Peyer's patch (tissue), 4 donors: ENCODE measurements at regions not wholly inside any gene's neighbourhood (a gene's known extent, or its start where the extent isn't known, plus 50 kb on each side); places are given as distances from the start of the nearest gene placed in this dataset.

Experiments
- DNase-seq, 3 donors: peaks; one replicate each; pipeline ENCODE4 v3.0.0-alpha.2; 2017 to 2019
- H3K27ac ChIP-seq, 4 donors: fragments of 200-600 bp; sonication (generic); one replicate each; pipeline ENCODE4 v1.5.1; 2016 to 2019
- H3K27me3 ChIP-seq, 2 donors: fragments of 200-600 bp; sonication (generic); one replicate each; pipeline ENCODE4 v1.5.1; 2019
- H3K36me3 ChIP-seq, 3 donors: fragments of 200-600 bp; sonication (generic); one replicate each; pipeline ENCODE4 v1.5.1; 2016 to 2019
- H3K4me1 ChIP-seq, 4 donors: fragments of 200-600 bp; sonication (generic); one replicate each; pipeline ENCODE4 v1.5.1; 2016 to 2019
- H3K4me3 ChIP-seq, 4 donors: fragments of 200-600 bp; sonication (generic); 1 replicate in 3 of 4; 2 replicates in 1 of 4; pipeline ENCODE4 v1.5.1; 2016 to 2019; ENCODE audit warnings: mild to moderate bottlenecking in 1 of 4
- H3K9me3 ChIP-seq, 4 donors: fragments of 200-600 bp; sonication (generic); one replicate each; pipeline ENCODE4 v1.5.1; 2016 to 2019; ENCODE audit warnings: mild to moderate bottlenecking in 1 of 4
- CTCF ChIP-seq, 6 experiments: fragments of 450-650 bp in 4 of 6; fragments of 200-600 bp in 2 of 6; sonication (generic) in 1 of 6; IDR thresholded peaks; one replicate each; pipeline ENCODE4 v1.5.1; 2017 to 2019; ENCODE audit warnings: antibody characterized with exemption in 6 of 6, mild to moderate bottlenecking in 3 of 6, moderate library complexity in 1 of 6
- POLR2A ChIP-seq, 2 donors: fragments of 450-650 bp; IDR thresholded peaks; one replicate each; pipeline ENCODE4 v1.5.1; 2017; ENCODE audit warnings: antibody characterized with exemption in 2 of 2, mild to moderate bottlenecking in 2 of 2, moderate library complexity in 2 of 2
- small RNA-seq, 2 donors: library from RNA; depleted of rRNA; stranded (forward); fragments of <200 nt; gene quantifications; one replicate each; pipeline ENCODE3, GENCODE V24; 2016

GRCh38 chr15:67013696-67014095 lies 51.7 kb upstream of the SMAD3 start:
- Histone ChIP-seq H3K9me3 (no peaks in the 10 kb centered on the region), H3K4me3 (no peak overlapping the region), H3K36me3 (no peaks in the 10 kb centered on the region), H3K27me3 (no peaks in the 10 kb centered on the region), H3K4me1 (no peaks in the 10 kb centered on the region), H3K27ac (no peak overlapping the region)
- DNase-seq: no peak
- TF ChIP-seq POLR2A (IDR thresholded peaks at IDR 0.05): no peak
- no peak for TF ChIP-seq CTCF (IDR thresholded peaks at IDR 0.05)

Small RNA genes lying in the stretch of these regions (small RNA-seq; reads per million reads assigned to genes)
- 0 reads per million in 2 donors for gene HMGN2P47
